Stimulated activated CD4-positive, alpha-beta T cell treated with anti-CD3 and anti-CD28 coated beads, Interleukin-2, amount 100 ng/mL, for 48 hours (primary cell): ENCODE measurements at regions not wholly inside any gene's neighbourhood (a gene's known extent, or its start where the extent isn't known, plus 50 kb on each side); places are given as distances from the start of the nearest gene placed in this dataset.
"Not testable (repeated sequence)": the region's sequence is repeated elsewhere in the genome, so short reads cannot be mapped to it uniquely, and the experiment has no call there.

Experiments
- DNase-seq, 2 donors: peaks; one replicate each; pipeline ENCODE4 v3.0.0-alpha.2; 2020

DNA sequence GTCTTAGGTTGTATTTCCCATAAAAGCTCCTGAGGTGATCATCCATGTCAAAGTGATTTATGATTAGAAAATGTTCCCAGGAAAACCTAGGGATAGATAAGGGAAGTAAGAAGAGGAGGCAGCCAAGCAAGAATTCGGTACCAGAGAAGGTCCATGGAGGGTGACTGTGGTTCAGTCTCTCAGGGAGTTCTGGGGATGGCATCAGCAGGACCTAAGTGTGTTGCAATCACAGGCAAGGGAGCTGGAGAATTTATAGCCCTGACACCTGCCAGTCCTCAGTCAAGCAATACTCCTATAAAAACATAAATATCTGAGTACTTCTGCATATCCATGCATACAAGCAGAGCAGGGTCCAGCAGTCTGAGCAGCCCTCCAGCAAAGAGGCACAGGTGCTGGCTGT lies 95.6 kb upstream of the TOPAZ1 start:
- DNase-seq: no peak

DNA sequence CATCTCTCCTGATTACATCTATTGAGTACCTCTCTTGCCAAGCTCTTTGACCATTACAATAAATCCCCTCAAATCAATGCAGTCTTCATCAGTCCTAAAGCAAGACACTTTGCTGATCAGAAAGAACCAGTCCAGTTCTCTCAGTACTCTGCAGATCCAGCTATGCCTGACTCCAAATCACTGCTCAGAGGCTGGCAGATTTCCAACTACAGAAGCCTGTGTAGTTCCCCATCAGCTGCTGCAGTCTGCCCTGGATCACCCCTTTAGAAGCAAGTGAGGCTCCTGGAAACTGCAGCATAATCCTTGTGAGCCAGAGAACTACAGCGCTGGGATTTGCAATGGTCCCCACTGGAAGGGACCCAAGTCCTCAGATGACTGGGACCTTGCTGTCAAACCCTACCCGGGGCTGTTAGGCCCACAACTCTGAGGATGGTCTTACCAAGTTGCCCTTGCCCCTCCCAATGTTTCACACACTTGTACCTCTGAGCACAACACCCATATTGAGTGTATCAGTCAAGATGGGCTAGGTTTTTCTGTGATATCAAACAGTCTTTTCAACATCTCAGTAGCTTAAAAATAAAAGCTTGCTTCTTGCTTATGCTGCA lies 81.9 kb upstream of the TOPAZ1 start:
- no peak for DNase-seq

DNA sequence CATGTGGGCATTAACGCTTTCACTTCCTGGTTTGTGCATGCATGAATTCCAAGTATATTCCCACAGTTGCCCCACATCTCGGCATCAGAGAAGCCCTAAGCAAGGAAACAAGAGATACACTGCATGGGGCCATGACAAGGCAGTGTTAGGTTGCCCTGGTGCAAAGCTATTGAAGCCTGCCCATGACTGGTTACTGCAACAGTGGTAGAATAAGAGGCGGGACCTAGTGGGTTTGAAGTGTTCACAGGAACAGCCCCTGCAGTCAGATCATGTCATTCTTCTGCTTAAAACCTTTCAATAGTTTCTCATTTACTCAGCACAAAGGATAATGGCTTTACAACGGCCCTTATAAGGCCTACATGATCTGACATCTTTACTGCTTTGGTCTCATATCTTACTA lies 80.9 kb upstream of the TOPAZ1 start:
- no peak for DNase-seq

DNA sequence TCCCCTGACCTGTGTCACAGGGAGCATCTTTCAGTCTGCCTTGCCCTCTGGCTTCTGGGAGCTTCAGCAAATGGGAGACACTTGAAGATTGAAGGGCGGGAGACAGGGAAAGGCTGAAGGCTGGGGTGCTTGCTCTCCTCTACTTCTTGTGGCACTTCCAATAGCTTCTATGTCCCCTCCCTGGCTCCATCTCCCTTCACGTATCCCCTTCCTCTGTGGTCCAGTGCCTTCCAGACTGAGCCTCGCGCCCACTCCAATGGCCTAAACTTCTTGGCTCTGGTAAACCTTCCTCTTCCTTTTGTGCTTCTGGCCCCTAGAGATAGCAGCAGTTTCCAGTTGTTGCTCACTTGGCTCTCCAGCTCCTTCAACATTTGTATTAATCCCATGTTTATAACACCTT lies 69.8 kb upstream of the TOPAZ1 start:
- DNase-seq: no peak

DNA sequence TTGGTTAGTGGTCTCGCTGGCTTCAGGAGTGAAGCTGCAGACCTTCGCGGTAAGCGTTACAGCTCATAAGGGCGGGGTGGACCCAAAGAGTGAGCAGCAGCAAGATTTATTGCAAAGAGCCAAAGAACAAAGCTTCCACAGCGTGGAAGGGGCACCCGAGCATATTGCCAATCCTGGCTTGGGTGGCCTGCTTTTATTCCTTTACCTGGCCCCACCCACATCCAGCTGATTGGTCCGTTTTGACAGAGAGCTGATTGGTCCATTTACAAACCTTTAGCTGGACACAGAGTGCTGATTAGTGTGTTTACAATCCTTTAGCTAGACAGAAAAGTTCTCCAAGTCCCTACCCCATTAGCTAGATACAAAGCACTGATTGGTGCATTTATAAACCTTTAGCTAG lies 69.0 kb upstream of the TOPAZ1 start:
- not testable (repeated sequence) for DNase-seq

DNA sequence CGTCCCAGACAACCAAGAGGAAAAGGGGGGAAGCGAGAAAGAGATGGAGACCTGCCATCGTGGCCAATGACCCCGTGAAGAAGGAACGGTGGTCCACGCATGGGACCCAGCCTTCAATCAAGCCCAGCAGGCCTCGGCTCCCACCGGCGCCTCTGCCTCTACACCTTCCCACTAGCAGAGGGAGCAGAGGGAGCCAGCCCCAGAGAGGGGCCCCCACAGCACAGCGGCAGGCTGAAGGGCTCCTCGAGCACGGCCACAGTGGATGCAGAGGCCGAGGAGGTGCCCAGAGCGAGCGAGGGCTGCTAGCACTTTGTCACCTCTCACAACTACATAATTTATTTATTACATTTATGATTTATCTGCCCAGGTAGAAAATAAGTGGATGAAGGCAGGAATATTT lies 68.4 kb upstream of the TOPAZ1 start:
- no peak for DNase-seq

DNA sequence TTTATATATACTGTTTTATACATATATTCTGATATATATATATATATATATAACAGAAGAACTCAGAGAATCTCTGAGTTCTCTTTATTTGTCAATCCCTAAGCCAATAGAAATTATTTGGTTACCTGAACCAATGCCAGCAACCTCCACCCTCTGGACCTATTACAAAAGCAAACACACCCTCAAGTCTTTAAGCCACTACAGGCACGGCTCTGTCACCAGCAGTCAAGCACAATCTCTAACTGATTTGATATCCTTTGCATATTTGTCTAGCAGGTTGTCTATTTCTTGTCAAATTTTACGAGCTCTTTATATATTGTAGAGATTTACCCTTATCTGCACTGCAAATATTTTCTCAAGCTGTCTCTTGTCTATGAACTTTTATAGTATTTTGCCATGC lies 66.6 kb upstream of the TOPAZ1 start:
- no peak for DNase-seq

DNA sequence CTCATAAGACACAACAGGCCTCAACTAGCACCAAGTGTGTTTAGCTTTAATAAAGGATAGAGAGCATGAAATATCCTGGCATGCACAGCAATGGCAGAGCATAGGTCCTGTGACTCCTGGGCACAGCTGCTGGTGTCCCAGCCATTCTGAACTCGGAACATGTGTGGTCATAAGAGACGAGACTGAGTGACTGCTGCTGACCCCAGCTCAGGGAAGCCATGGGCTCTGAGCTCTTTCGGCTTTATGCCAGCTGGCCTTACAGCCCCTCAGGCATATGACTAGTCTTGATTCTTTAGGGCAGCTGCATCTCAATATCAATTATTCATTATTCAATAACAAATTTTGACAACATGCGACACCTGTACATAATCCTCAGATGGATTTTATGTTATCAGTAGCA lies 62.4 kb upstream of the TOPAZ1 start:
- DNase-seq: no peak

DNA sequence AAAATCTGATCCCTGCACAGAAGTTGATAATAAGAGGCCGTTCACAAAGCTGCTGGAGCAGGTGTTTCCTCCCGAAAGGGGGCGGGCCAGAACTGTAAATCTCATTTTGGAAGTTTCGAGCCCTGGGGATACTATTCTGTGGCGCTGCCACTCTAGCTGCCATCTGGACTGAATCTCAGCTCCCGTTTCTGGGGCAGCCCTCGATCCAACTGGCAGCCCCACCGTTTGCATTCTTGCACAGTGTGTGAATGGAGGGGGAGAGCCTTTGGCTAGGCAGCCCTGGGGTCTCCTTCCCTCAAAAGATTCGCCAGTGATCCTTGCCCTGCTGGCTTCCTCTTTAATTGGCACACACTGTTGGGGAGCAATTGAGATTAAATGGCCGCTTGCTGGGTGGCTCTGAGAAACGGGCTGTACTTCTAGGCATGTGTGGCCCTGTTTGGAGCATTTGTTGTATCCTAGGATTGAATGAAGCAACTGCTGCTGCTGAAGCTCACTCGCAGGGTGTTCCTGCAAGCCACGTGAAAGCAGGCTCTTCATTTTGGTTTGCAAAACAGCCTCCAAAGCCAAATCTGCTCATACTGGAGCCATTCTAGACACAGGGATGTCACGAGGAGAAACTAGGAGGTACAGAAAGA lies 57.2 kb upstream of the TOPAZ1 start:
- DNase-seq: no peak

DNA sequence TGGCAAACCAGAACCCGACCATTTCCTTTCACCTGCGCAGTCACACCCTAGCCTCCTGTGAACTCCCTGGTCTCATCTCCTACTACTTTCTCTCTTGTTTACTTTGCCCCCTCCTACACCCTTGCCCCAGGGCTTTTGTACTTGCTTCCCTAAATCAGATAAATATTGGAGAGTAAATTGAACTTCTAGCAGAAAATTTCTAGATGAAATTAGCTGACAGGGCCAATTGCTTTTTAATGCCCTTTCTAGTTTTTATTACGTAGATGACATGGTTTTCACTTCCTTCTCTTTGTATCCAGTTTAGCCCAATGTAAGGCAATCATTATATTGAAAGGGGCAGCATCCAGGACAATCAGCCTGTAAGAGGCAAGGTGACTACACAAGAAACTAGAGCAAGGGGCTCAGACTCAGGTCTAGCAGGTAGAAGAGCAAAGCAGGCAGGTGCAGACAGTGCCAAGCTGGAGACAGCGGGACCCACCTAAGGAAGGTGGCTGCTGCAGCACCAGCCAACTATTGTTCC lies 56.2 kb upstream of the TOPAZ1 start:
- no peak for DNase-seq

DNA sequence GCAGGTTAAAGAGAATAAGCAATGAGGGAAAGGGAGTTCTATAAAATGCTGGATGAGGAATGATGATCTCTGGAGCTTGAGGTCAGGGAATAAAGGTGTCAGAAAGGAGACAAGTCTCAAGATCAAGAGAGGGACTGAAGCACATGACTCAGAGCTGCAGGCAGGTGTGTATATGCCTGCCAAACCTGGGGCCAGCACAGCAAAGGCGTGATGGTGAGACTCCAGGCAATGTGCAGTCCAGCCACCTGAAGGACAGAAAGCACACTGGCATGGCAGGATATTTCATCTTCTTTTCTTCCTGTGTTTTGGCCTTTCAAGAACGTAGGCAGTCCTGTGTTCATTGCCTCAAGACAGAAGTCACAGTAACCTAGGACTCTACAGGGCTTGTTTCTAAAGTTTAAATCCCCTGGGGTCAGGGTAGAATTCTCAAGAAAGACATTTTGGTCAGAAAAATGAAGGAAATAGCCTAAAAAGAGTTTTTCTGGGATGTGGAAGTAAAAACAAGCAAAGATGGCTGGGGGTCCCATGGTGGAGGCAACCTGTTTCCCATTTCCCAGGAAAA lies 55.5 kb upstream of the TOPAZ1 start:
- DNase-seq: no peak

DNA sequence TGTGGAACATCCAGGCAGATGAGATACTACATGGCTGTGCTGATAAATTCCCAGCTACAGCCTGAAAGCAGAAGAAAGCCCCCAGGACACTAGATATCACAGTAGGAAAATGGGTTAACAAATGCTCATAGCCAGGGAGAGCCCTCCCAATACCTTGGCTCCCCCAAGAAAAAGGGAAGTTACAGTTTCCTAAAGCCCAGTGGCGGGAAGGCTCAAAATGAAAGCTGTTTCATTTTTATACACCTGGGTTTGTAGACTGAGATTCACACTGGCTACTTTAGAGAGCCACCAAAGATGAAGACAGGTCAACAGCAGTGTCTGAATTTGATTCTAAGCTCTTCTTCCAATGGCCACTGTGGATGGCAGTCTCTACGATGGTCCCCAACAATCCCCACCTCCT lies 55.0 kb upstream of the TOPAZ1 start:
- no peak for DNase-seq
